T-helper 1 cell treated with Interleukin-12 subunit alpha and Interleukin-12 subunit beta and Interleukin-4 antibody, amounts not matched to agents 30 μg/mL and 1 μg/mL, for 36 hours (primary cell): ENCODE measurements at regions not wholly inside any gene's neighbourhood (a gene's known extent, or its start where the extent isn't known, plus 50 kb on each side); places are given as distances from the start of the nearest gene placed in this dataset.
"Not testable (repeated sequence)": the region's sequence is repeated elsewhere in the genome, so short reads cannot be mapped to it uniquely, and the experiment has no call there.

Source experiments
- H3K27ac Mint-ChIP-seq: one replicate; pipeline ENCODE4 v1.8.0; 2021; ENCODE audit warnings: mild to moderate bottlenecking, mixed read lengths
- H3K27me3 Mint-ChIP-seq: one replicate; pipeline ENCODE4 v1.8.0; 2021; ENCODE audit warnings: low read depth, mixed read lengths
- H3K36me3 Mint-ChIP-seq: one replicate; pipeline ENCODE4 v1.8.0; 2021; ENCODE audit warnings: low read depth, mixed read lengths
- H3K4me1 Mint-ChIP-seq: one replicate; pipeline ENCODE4 v1.8.0; 2021; ENCODE audit warnings: low read depth, mixed read lengths
- H3K4me3 Mint-ChIP-seq: one replicate; pipeline ENCODE4 v1.8.0; 2021; ENCODE audit warnings: mild to moderate bottlenecking, moderate library complexity, mixed read lengths
- H3K9me3 Mint-ChIP-seq: one replicate; pipeline ENCODE4 v1.8.0; 2021; ENCODE audit warnings: mixed read lengths

GRCh38 chr12:89203144-89203543, 149.2 kb downstream of the DUSP6 start:
- H3K4me3 Mint-ChIP-seq: no peak overlapping the region
- peaks cover 17% of the 10 kb centered on the region for H3K4me1 Mint-ChIP-seq
- H3K36me3 Mint-ChIP-seq: peaks cover 5% of the 10 kb centered on the region
- no peaks in the 10 kb centered on the region for H3K9me3 Mint-ChIP-seq
- H3K27me3 Mint-ChIP-seq: no peaks in the 10 kb centered on the region
- H3K27ac Mint-ChIP-seq: no peak overlapping the region

GRCh38 chr12:89200217-89200616, 152.1 kb downstream of the DUSP6 start:
- Mint-ChIP-seq H3K4me3 (no peak overlapping the region), H3K27me3 (no peaks in the 10 kb centered on the region), H3K4me1 (peaks cover 10% of the 10 kb centered on the region), H3K9me3 (no peaks in the 10 kb centered on the region), H3K36me3 (peaks cover 4% of the 10 kb centered on the region), H3K27ac (no peak overlapping the region)

DNA sequence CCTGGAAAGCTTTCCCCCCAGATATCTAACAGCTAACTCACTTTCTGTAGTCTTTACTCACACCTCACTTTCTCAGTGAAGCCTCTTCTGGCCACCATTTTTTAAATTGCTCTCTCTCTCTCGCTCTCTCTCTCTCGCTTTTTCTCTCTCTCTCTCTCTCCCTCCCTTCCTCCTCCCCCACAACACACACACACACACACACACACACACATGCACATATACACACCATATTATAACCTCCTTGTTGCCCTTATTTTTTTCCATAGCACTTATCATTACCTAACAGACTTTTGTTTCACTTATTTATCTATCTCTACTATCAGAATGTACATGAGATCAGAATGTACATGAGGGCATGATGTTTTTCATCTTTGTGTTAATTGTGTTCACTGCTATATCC, 156.8 kb downstream of the DUSP6 start:
- Mint-ChIP-seq H3K36me3 (peaks cover 5% of the 10 kb centered on the region), H3K27me3 (no peaks in the 10 kb centered on the region), H3K27ac (no peak overlapping the region), H3K4me3 (no peak overlapping the region), H3K9me3 (peaks cover 5% of the 10 kb centered on the region), H3K4me1 (peaks cover 5% of the 10 kb centered on the region)

GRCh38 chr12:89194683-89195082, 157.6 kb downstream of the DUSP6 start:
- H3K9me3 Mint-ChIP-seq: peaks cover 9% of the 10 kb centered on the region
- peaks cover 5% of the 10 kb centered on the region for H3K36me3 Mint-ChIP-seq
- no peak overlapping the region for H3K4me3 Mint-ChIP-seq
- no peak overlapping the region for H3K27ac Mint-ChIP-seq
- H3K4me1 Mint-ChIP-seq: peaks cover 4% of the 10 kb centered on the region
- no peaks in the 10 kb centered on the region for H3K27me3 Mint-ChIP-seq

DNA sequence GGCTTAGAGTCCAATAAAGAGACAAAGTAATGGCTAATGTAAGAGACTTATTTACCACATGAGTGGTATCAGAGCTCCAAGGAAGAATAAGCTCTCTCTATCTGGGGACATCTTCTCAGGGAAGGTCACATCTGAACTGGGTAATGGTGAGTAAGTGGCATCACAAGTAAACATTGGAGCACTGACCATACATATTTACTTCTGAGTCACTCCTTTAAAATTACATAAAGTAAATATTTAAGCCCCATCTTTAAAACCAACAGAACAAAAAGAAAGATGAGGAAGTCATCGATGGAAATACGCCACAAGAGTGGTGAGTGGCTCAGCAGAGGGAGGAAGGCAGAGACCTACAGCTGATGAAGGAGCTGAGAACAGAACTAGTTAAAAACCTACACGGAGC, 159.9 kb downstream of the DUSP6 start:
- Mint-ChIP-seq H3K9me3 (peaks cover 27% of the 10 kb centered on the region), H3K27ac (no peak overlapping the region), H3K36me3 (peaks cover 19% of the 10 kb centered on the region), H3K4me1 (no peaks in the 10 kb centered on the region), H3K27me3 (no peaks in the 10 kb centered on the region), H3K4me3 (no peak overlapping the region)

- not testable (repeated sequence) for H3K27me3 Mint-ChIP-seq, H3K4me3 Mint-ChIP-seq
- H3K9me3 Mint-ChIP-seq: peaks cover 27% of the 10 kb centered on the region
These were observed 160.7 kb downstream of the DUSP6 start for GRCh38 chr12:89191597-89191996.

DNA sequence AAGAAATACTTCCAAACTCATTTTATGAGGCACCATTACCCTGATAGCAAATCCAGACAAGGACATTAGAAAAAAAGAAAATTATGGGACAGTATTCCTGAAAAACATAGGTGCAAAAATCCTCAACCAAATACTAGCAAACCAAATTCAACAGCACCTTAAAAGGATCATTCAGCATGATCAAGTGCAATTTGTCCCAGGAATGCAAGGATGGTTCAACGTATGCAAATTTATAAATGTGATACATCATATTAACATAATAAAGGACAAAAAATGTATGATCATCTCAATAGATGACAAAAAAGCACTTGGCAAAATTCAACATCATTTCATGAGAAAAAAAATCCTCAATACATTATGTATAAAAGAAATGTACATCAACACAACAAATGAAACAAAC, 162.9 kb downstream of the DUSP6 start:
- Mint-ChIP-seq H3K4me3 (no peak overlapping the region), H3K9me3 (peaks cover 27% of the 10 kb centered on the region), H3K27ac (no peak overlapping the region), H3K36me3 (peaks cover 23% of the 10 kb centered on the region), H3K4me1 (peaks cover 4% of the 10 kb centered on the region), H3K27me3 (no peaks in the 10 kb centered on the region)

More at GRCh38 chr12:89191597-89191996, 160.7 kb downstream of the DUSP6 start:
- H3K27ac Mint-ChIP-seq, H3K4me1 Mint-ChIP-seq: not testable (repeated sequence)
- H3K36me3 Mint-ChIP-seq: peaks cover 19% of the 10 kb centered on the region

- Mint-ChIP-seq H3K9me3 (peaks cover 27% of the 10 kb centered on the region), H3K4me1 (peaks cover 8% of the 10 kb centered on the region), H3K36me3 (peaks cover 23% of the 10 kb centered on the region), H3K27me3 (no peaks in the 10 kb centered on the region), H3K27ac (no peak overlapping the region), H3K4me3 (no peak overlapping the region)
These were observed 164.8 kb downstream of the DUSP6 start for GRCh38 chr12:89187507-89187906.

DNA sequence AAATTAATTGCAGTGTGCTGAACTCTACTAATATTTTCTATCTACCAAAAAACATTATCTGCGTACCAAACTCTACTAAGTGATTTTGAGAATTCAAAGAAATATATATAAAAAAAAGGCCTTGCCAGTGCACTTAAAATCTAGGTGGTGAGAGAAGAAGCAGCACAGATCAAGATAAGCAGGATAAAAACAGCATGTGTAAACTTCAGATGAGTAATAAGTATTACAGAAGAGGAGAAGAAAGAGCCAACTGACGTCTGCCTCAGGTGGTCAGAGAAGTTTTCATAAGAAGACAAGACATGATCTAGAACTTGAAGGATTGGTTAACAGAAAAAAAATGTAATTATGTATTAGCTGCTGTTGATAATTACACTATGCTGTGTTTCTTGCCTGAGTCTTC, 166.4 kb downstream of the DUSP6 start:
- Mint-ChIP-seq H3K4me1 (peaks cover 20% of the 10 kb centered on the region), H3K4me3 (no peak overlapping the region), H3K27me3 (no peaks in the 10 kb centered on the region), H3K36me3 (peaks cover 22% of the 10 kb centered on the region), H3K9me3 (peaks cover 23% of the 10 kb centered on the region), H3K27ac (no peak overlapping the region)

DNA sequence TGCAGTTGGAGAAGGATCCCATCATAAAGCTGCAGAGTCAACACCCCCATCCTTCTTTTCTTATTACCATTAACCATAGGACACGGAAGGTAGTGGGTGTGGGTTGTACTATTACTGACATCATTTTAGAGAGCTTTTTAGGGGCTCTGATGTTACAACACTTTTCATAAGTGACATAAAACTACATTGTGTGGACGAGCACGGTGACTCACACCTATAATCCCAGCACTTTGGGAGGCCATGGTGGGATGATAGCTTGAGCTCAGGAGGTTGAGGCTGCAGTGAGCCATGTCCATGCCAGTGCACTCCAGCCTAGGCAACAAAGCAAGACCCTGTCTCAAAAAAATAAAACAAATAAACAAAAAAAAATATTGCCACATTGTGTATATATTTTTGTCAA, 167.1 kb downstream of the DUSP6 start:
- peaks cover 28% of the 10 kb centered on the region for H3K4me1 Mint-ChIP-seq
- H3K36me3 Mint-ChIP-seq: peaks cover 22% of the 10 kb centered on the region
- no peaks in the 10 kb centered on the region for H3K27me3 Mint-ChIP-seq
- H3K4me3 Mint-ChIP-seq: no peak overlapping the region
- H3K9me3 Mint-ChIP-seq: peaks cover 19% of the 10 kb centered on the region
- H3K27ac Mint-ChIP-seq: no peak overlapping the region

DNA sequence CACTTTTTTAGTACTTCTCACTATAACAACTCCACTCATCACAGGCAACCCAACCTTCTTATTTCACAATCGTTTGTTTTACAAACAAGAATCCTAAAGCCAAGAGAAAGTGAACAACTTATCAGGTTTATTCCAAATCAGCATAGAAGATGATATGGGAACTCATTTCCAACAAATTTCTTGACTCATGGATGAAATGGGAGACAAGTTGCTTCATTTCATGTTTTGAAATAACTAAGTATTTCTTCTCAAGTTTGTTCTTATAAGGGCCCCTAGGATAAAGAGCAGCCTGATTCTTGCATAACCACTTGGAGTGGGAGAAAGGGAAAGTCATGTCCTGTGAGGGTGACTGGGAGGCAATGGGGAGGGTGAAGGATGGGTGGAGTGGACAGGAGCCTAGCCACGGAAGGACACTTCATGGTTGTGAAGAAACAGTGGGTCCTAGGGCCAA, 168.3 kb downstream of the DUSP6 start:
- Mint-ChIP-seq H3K4me3 (no peak overlapping the region), H3K27ac (no peak overlapping the region)

GRCh38 chr12:89181271-89181920, 170.9 kb downstream of the DUSP6 start:
- Mint-ChIP-seq H3K4me3 (peak overlapping the region; percentile 42), H3K36me3 (peaks cover 4% of the 10 kb centered on the region), H3K4me1 (peaks cover 35% of the 10 kb centered on the region), H3K27ac (peak overlapping the region; percentile 85), H3K9me3 (peaks cover 6% of the 10 kb centered on the region), H3K27me3 (no peaks in the 10 kb centered on the region)

More for the DNA sequence above, 168.3 kb downstream of the DUSP6 start:
- Mint-ChIP-seq H3K9me3 (peaks cover 12% of the 10 kb centered on the region), H3K4me1 (peaks cover 32% of the 10 kb centered on the region), H3K36me3 (peaks cover 16% of the 10 kb centered on the region), H3K27me3 (no peaks in the 10 kb centered on the region)

DNA sequence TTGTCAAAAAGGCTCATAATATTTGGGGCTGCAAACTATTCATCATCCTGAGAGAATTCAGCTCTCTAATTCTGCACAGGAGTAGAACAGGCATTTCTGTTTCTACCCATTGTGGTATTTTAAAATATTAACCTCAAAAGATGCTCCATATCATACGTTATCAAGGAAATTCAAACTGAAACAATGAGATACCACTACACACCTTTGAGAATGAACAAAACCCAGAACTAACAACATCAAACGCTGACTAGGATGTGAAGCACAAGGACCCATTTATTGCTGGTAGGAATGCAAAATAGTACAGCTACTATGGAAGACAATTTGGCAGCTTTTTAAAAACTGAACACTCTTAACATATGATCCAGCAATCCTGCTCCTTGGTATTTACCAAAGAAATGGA, 171.8 kb downstream of the DUSP6 start:
- H3K27me3 Mint-ChIP-seq: no peaks in the 10 kb centered on the region
- peak overlapping the region; percentile 85 for H3K27ac Mint-ChIP-seq
- H3K4me3 Mint-ChIP-seq: peak overlapping the region; percentile 43

DNA sequence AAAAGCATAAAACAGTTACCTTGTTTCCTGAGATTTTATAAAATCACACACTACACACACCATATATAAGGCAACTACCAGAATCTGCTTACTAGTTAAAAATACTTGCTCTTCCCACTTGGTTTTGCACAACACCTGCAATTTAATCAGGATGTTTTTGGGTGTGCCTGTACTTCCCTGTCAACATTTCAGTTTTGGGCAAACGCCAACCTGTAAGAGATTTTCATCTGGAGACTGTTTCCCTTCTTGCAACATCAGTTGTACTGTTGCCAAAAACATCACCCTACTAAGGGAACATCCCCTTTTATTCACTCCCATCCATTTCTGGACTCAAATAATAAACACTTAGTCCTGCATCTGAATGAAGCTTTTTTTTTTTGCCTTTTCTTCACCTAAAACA, 172.3 kb downstream of the DUSP6 start:
- H3K4me1 Mint-ChIP-seq: peaks cover 32% of the 10 kb centered on the region
- peaks cover 1% of the 10 kb centered on the region for H3K36me3 Mint-ChIP-seq
- no peaks in the 10 kb centered on the region for H3K27me3 Mint-ChIP-seq
- peak overlapping the region; percentile 43 for H3K4me3 Mint-ChIP-seq
- H3K9me3 Mint-ChIP-seq: peaks cover 6% of the 10 kb centered on the region
- H3K27ac Mint-ChIP-seq: peak overlapping the region; percentile 85

More for the DNA sequence above, 171.8 kb downstream of the DUSP6 start:
- Mint-ChIP-seq H3K9me3 (peaks cover 6% of the 10 kb centered on the region), H3K4me1 (peaks cover 32% of the 10 kb centered on the region), H3K36me3 (peaks cover 1% of the 10 kb centered on the region)

- Mint-ChIP-seq H3K4me1 (peaks cover 32% of the 10 kb centered on the region), H3K9me3 (peaks cover 6% of the 10 kb centered on the region), H3K27ac (peak overlapping the region; percentile 8), H3K27me3 (no peaks in the 10 kb centered on the region), H3K36me3 (peaks cover 1% of the 10 kb centered on the region), H3K4me3 (no peak overlapping the region)
These were observed 173.1 kb downstream of the DUSP6 start for GRCh38 chr12:89179245-89179644.
